HCT116 (cell line): ENCODE measurements at regions not wholly inside any gene's neighbourhood (a gene's known extent, or its start where the extent isn't known, plus 50 kb on each side); places are given as distances from the start of the nearest gene placed in this dataset.

ENCODE experiments used
- ATAC-seq: fragments of 200-7000 bp; cut with Tn5 transposase; 2 replicates; pipeline ENCODE4 v1.9.1; 2020; ENCODE audit warnings: mild to moderate bottlenecking, moderate library complexity
- BruUV-seq: library from RNA; stranded (reverse); fragments of 400-500 nt; replicated peaks from 2 replicates; lab custom pipeline; 2021; lab: Mats Ljungman, UMichigan
- CTCF ChIA-PET: fragments of 300-600 bp; sonication (Branson Sonifier 250); formaldehyde crosslinking; loops from one replicate; lab custom pipeline; 2021; ENCODE audit warnings: antibody characterized with exemption; lab: Charles Lee
- POLR2A ChIA-PET: fragments of 300-600, 350-600 bp; sonication (Branson Sonifier 250); formaldehyde crosslinking; loops from one replicate; lab custom pipeline; 2021; ENCODE audit warnings: antibody characterized with exemption; lab: Charles Lee
- RAD21 ChIA-PET, 2 experiments: fragments of 300-600 bp; sonication (Branson Sonifier 250); formaldehyde crosslinking; loops; one replicate each; lab custom pipeline; 2023; ENCODE audit warnings: low total read pairs in 2 of 2; ENCODE audit not compliant: uncharacterized antibody in 2 of 2, unreplicated experiment in 2 of 2, low non-redundant PET in 1 of 2; lab: Charles Lee
- DNase-seq: peaks from one replicate; pipeline ENCODE4 v3.0.0-alpha.2; 2010; ENCODE audit warnings: low read depth, low spot score
- H2AFZ ChIP-seq: fragments of 200-600 bp; shearing (Covaris generic), sonication (generic); 2 replicates; pipeline ENCODE4 v1.6.1; 2017; ENCODE audit warnings: low read depth, mixed run types, mixed read lengths, antibody characterized with exemption, low read length; ENCODE audit not compliant: poor library complexity, severe bottlenecking
- H3K27ac ChIP-seq: 2 replicates; pipeline ENCODE4 v1.5.1; 2012; ENCODE audit warnings: low read depth, low read length
- H3K27me3 ChIP-seq: fragments of 200-600 bp; sonication (generic); 2 replicates; pipeline ENCODE4 v1.6.1; 2016; ENCODE audit warnings: mixed run types, low read length, mixed read lengths; ENCODE audit not compliant: insufficient read depth
- H3K36me3 ChIP-seq, 2 experiments: fragments of 200-500 bp in 1 of 2; fragments of 200-600 bp in 1 of 2; sonication (Bioruptor generic) in 1 of 2; sonication (generic) in 1 of 2; 2 replicates each; pipeline versions ENCODE4 v1.5.1 to v1.6.1; 2014 to 2016; ENCODE audit warnings: low read length in 2 of 2, inconsistent platforms in 1 of 2, mixed read lengths in 1 of 2, mixed run types in 1 of 2; ENCODE audit not compliant: insufficient read depth in 2 of 2, control insufficient read depth in 1 of 2
- H3K4me1 ChIP-seq, 2 experiments: fragments of 200-600 bp in 1 of 2; sonication (generic) in 1 of 2; 2 replicates each; pipeline versions ENCODE4 v1.5.1 to v1.6.1; 2012 to 2017; ENCODE audit warnings: low read length in 2 of 2, inconsistent platforms in 1 of 2, mild to moderate bottlenecking in 1 of 2, mixed read lengths in 1 of 2, mixed run types in 1 of 2, moderate library complexity in 1 of 2; ENCODE audit not compliant: insufficient read depth in 2 of 2, control insufficient read depth in 1 of 2
- H3K4me2 ChIP-seq: fragments of 200-600 bp; sonication (generic); 2 replicates; pipeline ENCODE4 v1.6.1; 2017; ENCODE audit warnings: mixed run types, low read length, mixed read lengths
- H3K4me3 ChIP-seq, 2 experiments: fragments of 200-600 bp in 1 of 2; sonication (generic) in 1 of 2; replicated peaks in 1 of 2; 2 replicates each; pipeline ENCODE4 v1.5.1; 2011 to 2016; ENCODE audit warnings: low read length in 2 of 2, control low read depth in 1 of 2, low read depth in 1 of 2, mild to moderate bottlenecking in 1 of 2, mixed read lengths in 1 of 2, mixed run types in 1 of 2
- H3K79me2 ChIP-seq: fragments of 200-600 bp; sonication (generic); 2 replicates; pipeline ENCODE4 v1.6.1; 2017; ENCODE audit warnings: mild to moderate bottlenecking, mixed run types, low read length, moderate library complexity, mixed read lengths; ENCODE audit not compliant: insufficient read depth
- H3K9ac ChIP-seq: fragments of 200-600 bp; sonication (generic); 2 replicates; pipeline ENCODE4 v1.6.1; 2016; ENCODE audit warnings: low read length, mixed read lengths
- H3K9me2 ChIP-seq: fragments of 200-600 bp; sonication (generic), shearing (Covaris generic); 2 replicates; pipeline ENCODE4 v1.6.1; 2017; ENCODE audit warnings: mixed run types, mild to moderate bottlenecking, moderate library complexity; ENCODE audit not compliant: insufficient read depth
- H3K9me3 ChIP-seq, 2 experiments: fragments of 200-500 bp in 1 of 2; fragments of 200-600 bp in 1 of 2; sonication (Bioruptor generic) in 1 of 2; sonication (generic) in 1 of 2; 2 replicates each; pipeline ENCODE4 v1.6.1; 2014 to 2017; ENCODE audit warnings: low read length in 2 of 2, mixed read lengths in 2 of 2, inconsistent platforms in 1 of 2, low read depth in 1 of 2, mild to moderate bottlenecking in 1 of 2, mixed run types in 1 of 2, moderate library complexity in 1 of 2; ENCODE audit not compliant: control insufficient read depth in 1 of 2, insufficient read depth in 1 of 2
- H4K20me1 ChIP-seq: fragments of 200-600 bp; sonication (generic), shearing (Covaris generic); 2 replicates; pipeline ENCODE4 v1.6.1; 2017; ENCODE audit warnings: mixed run types, mild to moderate bottlenecking, moderate library complexity; ENCODE audit not compliant: insufficient read depth
- ATF3 ChIP-seq: IDR thresholded peaks from 2 replicates; pipeline ENCODE4 v1.6.1; 2012
- CBX3 ChIP-seq: IDR thresholded peaks from 2 replicates; pipeline ENCODE4 v1.6.1; 2012; ENCODE audit warnings: low read depth
- CEBPB ChIP-seq: IDR thresholded peaks from 2 replicates; pipeline ENCODE4 v1.6.1; 2012; ENCODE audit warnings: low read depth
- CTCF ChIP-seq, 3 experiments: fragments of 200-600 bp in 1 of 3; sonication (generic) in 1 of 3; IDR thresholded peaks in 2 of 3; conservative IDR thresholded peaks in 1 of 3; 2 replicates each; pipeline ENCODE4 v1.5.1; 2012 to 2017; ENCODE audit warnings: low read depth in 2 of 3, low read length in 2 of 3, antibody characterized with exemption in 1 of 3, borderline replicate concordance in 1 of 3, control low read depth in 1 of 3, mild to moderate bottlenecking in 1 of 3, mixed read lengths in 1 of 3, mixed run types in 1 of 3, moderate library complexity in 1 of 3; ENCODE audit not compliant: insufficient read depth in 1 of 3
- EGR1 ChIP-seq: IDR thresholded peaks from 2 replicates; pipeline ENCODE4 v1.6.1; 2012; ENCODE audit warnings: low read depth
- ELF1 ChIP-seq: IDR thresholded peaks from 2 replicates; pipeline ENCODE4 v1.6.1; 2012; ENCODE audit warnings: low read depth, borderline replicate concordance
- EZH2phosphoT487 ChIP-seq: fragments of 200-600 bp; IDR thresholded peaks from 2 replicates; pipeline ENCODE4 v1.6.1; 2018; ENCODE audit warnings: antibody characterized with exemption, borderline replicate concordance
- JUND ChIP-seq: IDR thresholded peaks from 2 replicates; pipeline ENCODE4 v1.6.1; 2012
- POLR2A ChIP-seq: IDR thresholded peaks from 2 replicates; pipeline ENCODE4 v1.7.0; 2011; ENCODE audit warnings: borderline replicate concordance; ENCODE audit not compliant: insufficient read depth, insufficient read length; ENCODE audit errors: extremely low read depth
- SRF ChIP-seq: IDR thresholded peaks from 2 replicates; pipeline ENCODE4 v1.6.1; 2012; ENCODE audit warnings: low read depth
- ZNF274 ChIP-seq: fragments of 200-500 bp; sonication (Bioruptor generic); IDR thresholded peaks from 2 replicates; pipeline ENCODE4 v1.6.1; 2014; ENCODE audit warnings: mild to moderate bottlenecking, low read depth, low read length, inconsistent platforms
- intact Hi-C: fragments of 100-400 bp; cut with micrococcal nuclease; formaldehyde crosslinking; loops from 2 replicates; pipeline ENCODE4 v1.10.0; 2022

- intact Hi-C loops = no loop called here
Measured at GRCh38 chr13:40438022-40438680, 228.3 kb downstream of the FOXO1 start.

More at GRCh38 chr13:40438022-40438680, 228.3 kb downstream of the FOXO1 start:
- TF ChIP-seq JUND (no peak), POLR2A (no peak), CBX3 (no peak), EZH2phosphoT487 (no peak), ZNF274 (no peak), EGR1 (no peak), CEBPB (no peak), ELF1 (no peak), ATF3 (no peak), CTCF (IDR thresholded peaks at IDR 0.05 in 2 of 3, conservative IDR thresholded peaks at IDR 0.05 in 1 of 3; ENCODE audit: borderline replicate concordance in 1 of 3, insufficient read depth in 1 of 3, low read depth in 2 of 3, low read length in 2 of 3) (no peak), SRF (no peak)
- TF ChIP-seq, all 23 proteins: peak for 0
- ATAC-seq (no peak), DNase-seq (no peak)
- H3K27me3 ChIP-seq = no peaks in the 10 kb centered on the region
- H3K9ac ChIP-seq = no peak overlapping the region
- ChIA-PET CTCF (no interaction called here), POLR2A (no interaction called here), RAD21 (no interaction called here)
- H3K79me2 ChIP-seq = no peaks in the 10 kb centered on the region
- no TSS peak for BruUV-seq
- H3K4me2 ChIP-seq = no peak overlapping the region
- H2AFZ ChIP-seq = no peak overlapping the region
- H3K4me1 ChIP-seq = peaks cover 0 to 7% of the 10 kb centered on the region in 2 experiments; a peak in 1 of 4 replicates
- H3K9me3 ChIP-seq = no peaks in the 10 kb centered on the region
- no peak overlapping the region for H3K4me3 ChIP-seq
- H3K9me2 ChIP-seq = no peaks in the 10 kb centered on the region
- no peaks in the 10 kb centered on the region for H4K20me1 ChIP-seq
- H3K27ac ChIP-seq = no peak overlapping the region
- H3K36me3 ChIP-seq = no peaks in the 10 kb centered on the region
